Neural progenitor cell (in vitro differentiated cells): ENCODE measurements at regions not wholly inside any gene's neighbourhood (a gene's known extent, or its start where the extent isn't known, plus 50 kb on each side); places are given as distances from the start of the nearest gene placed in this dataset.

ENCODE experiments used
- EZH2phosphoT487 ChIP-seq: fragments of 200-600 bp; sonication (generic); IDR thresholded peaks from 2 replicates; pipeline ENCODE4 v1.6.1; 2017; ENCODE audit warnings: antibody characterized with exemption
- TF ChIP-seq, protein P1 (sequence below): fragments of 200-600 bp; sonication (generic); IDR thresholded peaks from 2 replicates; pipeline ENCODE4 v1.5.1; 2017; ENCODE audit warnings: antibody characterized with exemption, mild to moderate bottlenecking

DNA sequence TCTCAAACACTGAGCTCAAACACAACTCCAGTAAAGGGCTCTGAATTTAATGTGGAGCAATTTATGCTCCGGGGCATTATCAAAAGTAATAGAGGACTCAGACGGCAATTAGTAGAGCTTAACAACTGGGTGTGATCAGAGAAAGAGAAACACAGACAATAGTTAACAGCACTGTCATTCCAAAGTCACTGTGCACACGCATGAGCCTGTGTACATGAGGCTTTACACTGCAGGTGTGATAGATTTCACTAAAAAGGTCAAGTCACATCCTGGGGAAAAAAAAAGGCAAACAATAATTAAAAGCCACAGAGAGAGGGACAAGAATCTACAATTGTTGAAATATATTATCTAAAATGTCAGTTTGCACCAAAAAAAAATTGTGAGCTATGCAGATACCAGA is 956.5 kb downstream of the CDH18 start:
- TF ChIP-seq, protein P1, sequence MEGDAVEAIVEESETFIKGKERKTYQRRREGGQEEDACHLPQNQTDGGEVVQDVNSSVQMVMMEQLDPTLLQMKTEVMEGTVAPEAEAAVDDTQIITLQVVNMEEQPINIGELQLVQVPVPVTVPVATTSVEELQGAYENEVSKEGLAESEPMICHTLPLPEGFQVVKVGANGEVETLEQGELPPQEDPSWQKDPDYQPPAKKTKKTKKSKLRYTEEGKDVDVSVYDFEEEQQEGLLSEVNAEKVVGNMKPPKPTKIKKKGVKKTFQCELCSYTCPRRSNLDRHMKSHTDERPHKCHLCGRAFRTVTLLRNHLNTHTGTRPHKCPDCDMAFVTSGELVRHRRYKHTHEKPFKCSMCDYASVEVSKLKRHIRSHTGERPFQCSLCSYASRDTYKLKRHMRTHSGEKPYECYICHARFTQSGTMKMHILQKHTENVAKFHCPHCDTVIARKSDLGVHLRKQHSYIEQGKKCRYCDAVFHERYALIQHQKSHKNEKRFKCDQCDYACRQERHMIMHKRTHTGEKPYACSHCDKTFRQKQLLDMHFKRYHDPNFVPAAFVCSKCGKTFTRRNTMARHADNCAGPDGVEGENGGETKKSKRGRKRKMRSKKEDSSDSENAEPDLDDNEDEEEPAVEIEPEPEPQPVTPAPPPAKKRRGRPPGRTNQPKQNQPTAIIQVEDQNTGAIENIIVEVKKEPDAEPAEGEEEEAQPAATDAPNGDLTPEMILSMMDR, result no peak
- no peak for TF ChIP-seq EZH2phosphoT487
